ENCODE measurements at regions not wholly inside any gene's neighbourhood (a gene's known extent, or its start where the extent isn't known, plus 50 kb on each side); places are given as distances from the start of the nearest gene placed in this dataset.

- TF ChIP-seq POLR2A (IDR thresholded peaks at IDR 0.05; ENCODE audit: low read length) = no peak
- no peak for TF ChIP-seq GATA1 (IDR thresholded peaks at IDR 0.05; ENCODE audit: low read depth, low read length)
Observed at GRCh38 chr14:83992857-83993256, 1537.1 kb upstream of the FLRT2 start.

Data from erythroblast (primary cell).